NCI-H1436 treated with DMSO at 0.1 percent for 48 hours (cell line): ENCODE measurements at regions not wholly inside any gene's neighbourhood (a gene's known extent, or its start where the extent isn't known, plus 50 kb on each side); places are given as distances from the start of the nearest gene placed in this dataset.
"Not testable (repeated sequence)": the region's sequence is repeated elsewhere in the genome, so short reads cannot be mapped to it uniquely, and the experiment has no call there.

Source experiments
- DNase-seq: peaks from one replicate; lab custom pipeline; 2025; lab: John Stamatoyannopoulos, UW

GRCh38 chr13:81146576-81146975 is 805.6 kb upstream of the SPRY2 start:
- DNase-seq, result not testable (repeated sequence)

GRCh38 chr13:81142306-81142999 is 801.5 kb upstream of the SPRY2 start:
- DNase-seq, result no peak

GRCh38 chr13:81140675-81141074 is 799.7 kb upstream of the SPRY2 start:
- no peak for DNase-seq

GRCh38 chr13:81139987-81140386 is 799.1 kb upstream of the SPRY2 start:
- no peak for DNase-seq

GRCh38 chr13:81138353-81138980 is 797.5 kb upstream of the SPRY2 start:
- no peak for DNase-seq

GRCh38 chr13:81133066-81133465 is 792.1 kb upstream of the SPRY2 start:
- DNase-seq, result no peak

GRCh38 chr13:81117416-81117815 is 776.5 kb upstream of the SPRY2 start:
- no peak for DNase-seq

GRCh38 chr13:81116461-81117282 is 775.7 kb upstream of the SPRY2 start:
- no peak for DNase-seq

GRCh38 chr13:81109026-81109425 is 768.1 kb upstream of the SPRY2 start:
- no peak for DNase-seq

- DNase-seq, result no peak
These were observed 765.4 kb upstream of the SPRY2 start for GRCh38 chr13:81106348-81106747.

GRCh38 chr13:81104035-81104715 is 763.2 kb upstream of the SPRY2 start:
- no peak for DNase-seq

- not testable (repeated sequence) for DNase-seq
These were observed 761.1 kb upstream of the SPRY2 start for GRCh38 chr13:81102066-81102465.

GRCh38 chr13:81089371-81090157 is 748.6 kb upstream of the SPRY2 start:
- DNase-seq, result no peak

- no peak for DNase-seq
These were observed 740.1 kb upstream of the SPRY2 start for GRCh38 chr13:81080911-81081454.

GRCh38 chr13:81078048-81078447 is 737.1 kb upstream of the SPRY2 start:
- no peak for DNase-seq

GRCh38 chr13:81069822-81070221 is 728.9 kb upstream of the SPRY2 start:
- not testable (repeated sequence) for DNase-seq

GRCh38 chr13:81058916-81059290 is 718.0 kb upstream of the SPRY2 start:
- no peak for DNase-seq

- DNase-seq, result no peak
These were observed 717.4 kb upstream of the SPRY2 start for GRCh38 chr13:81058211-81058915.

- no peak for DNase-seq
These were observed 710.9 kb upstream of the SPRY2 start for GRCh38 chr13:81051873-81052272.

GRCh38 chr13:81048026-81048461 is 707.1 kb upstream of the SPRY2 start:
- no peak for DNase-seq

GRCh38 chr13:81041761-81042160 is 700.8 kb upstream of the SPRY2 start:
- no peak for DNase-seq
